SJCRH30 (cell line): ENCODE measurements at regions not wholly inside any gene's neighbourhood (a gene's known extent, or its start where the extent isn't known, plus 50 kb on each side); places are given as distances from the start of the nearest gene placed in this dataset.

Source experiments
- DNase-seq, 2 experiments: peaks; one replicate each; pipeline ENCODE4 v3.0.0-alpha.2; 2015 to 2020
- H3K27ac ChIP-seq: fragments of 250-450 bp; sonication (Bioruptor Pico); 2 replicates; pipeline ENCODE4 v1.5.1; 2020; ENCODE audit warnings: mild to moderate bottlenecking, moderate library complexity
- H3K27me3 ChIP-seq: fragments of 250-450 bp; sonication (Bioruptor Pico); 2 replicates; pipeline ENCODE4 v1.5.1; 2020; ENCODE audit warnings: mild to moderate bottlenecking, moderate library complexity
- H3K36me3 ChIP-seq: fragments of 250-450 bp; sonication (Bioruptor Pico); 2 replicates; pipeline ENCODE4 v1.5.1; 2020; ENCODE audit warnings: mild to moderate bottlenecking, moderate library complexity
- H3K4me1 ChIP-seq: fragments of 250-450 bp; sonication (Bioruptor Pico); 2 replicates; pipeline ENCODE4 v1.5.1; 2020; ENCODE audit warnings: mild to moderate bottlenecking, moderate library complexity
- H3K4me3 ChIP-seq: fragments of 250-450 bp; sonication (Bioruptor Pico); 2 replicates; pipeline ENCODE4 v1.5.1; 2020; ENCODE audit warnings: mild to moderate bottlenecking, moderate library complexity
- H3K9me3 ChIP-seq: fragments of 250-450 bp; sonication (Bioruptor Pico); replicated peaks from 2 replicates; pipeline ENCODE4 v1.5.1; 2020; ENCODE audit warnings: mild to moderate bottlenecking, moderate library complexity

GRCh38 chr9:107625383-107625984 lies 135.9 kb upstream of the KLF4 start:
- no peak for DNase-seq
- no peaks in the 10 kb centered on the region for H3K9me3 ChIP-seq
- H3K4me1 ChIP-seq, result no peaks in the 10 kb centered on the region
- no peak overlapping the region for H3K27ac ChIP-seq
- H3K27me3 ChIP-seq, result peaks cover 12% of the 10 kb centered on the region
- H3K36me3 ChIP-seq, result no peaks in the 10 kb centered on the region
- no peak overlapping the region for H3K4me3 ChIP-seq

DNA sequence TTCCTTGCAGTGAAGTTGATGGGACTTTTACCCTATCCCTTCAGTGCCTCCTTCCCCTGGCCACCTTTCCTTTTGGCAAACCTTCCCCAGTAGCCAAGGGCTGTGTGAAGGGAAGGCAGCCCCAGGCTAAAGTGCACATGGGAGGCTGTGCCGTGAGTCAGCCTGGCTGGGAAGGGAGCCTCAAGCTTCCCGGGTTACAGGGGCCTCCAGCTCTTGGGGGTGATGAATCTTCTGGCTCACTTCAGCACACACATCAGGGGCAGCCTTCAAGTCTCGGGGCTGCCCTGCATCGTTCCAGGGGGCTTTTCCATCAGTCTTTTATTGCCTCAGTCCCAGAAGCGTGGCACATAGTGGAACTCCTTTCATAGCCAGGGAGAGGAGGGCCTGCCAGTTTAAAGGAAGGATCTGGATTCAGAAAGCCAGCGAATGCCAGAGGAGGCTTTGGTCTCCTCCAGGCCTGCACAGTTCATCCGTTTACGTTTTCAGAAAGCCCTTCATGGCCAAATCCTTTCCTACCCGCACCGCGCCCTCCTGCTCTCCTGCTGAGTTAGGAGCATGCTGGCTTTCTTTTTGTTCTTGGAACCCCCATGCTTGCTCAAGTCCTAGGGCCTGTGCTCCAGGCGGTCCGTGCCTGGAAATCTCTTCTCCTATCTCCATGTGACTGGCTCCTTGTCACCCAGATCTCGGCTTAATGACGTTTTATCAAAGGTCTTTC lies 134.8 kb upstream of the KLF4 start:
- Histone ChIP-seq H3K4me3 (no peak overlapping the region), H3K27ac (no peak overlapping the region), H3K36me3 (no peaks in the 10 kb centered on the region), H3K27me3 (peaks cover 12% of the 10 kb centered on the region), H3K4me1 (no peaks in the 10 kb centered on the region), H3K9me3 (no peaks in the 10 kb centered on the region)
- no peak for DNase-seq

DNA sequence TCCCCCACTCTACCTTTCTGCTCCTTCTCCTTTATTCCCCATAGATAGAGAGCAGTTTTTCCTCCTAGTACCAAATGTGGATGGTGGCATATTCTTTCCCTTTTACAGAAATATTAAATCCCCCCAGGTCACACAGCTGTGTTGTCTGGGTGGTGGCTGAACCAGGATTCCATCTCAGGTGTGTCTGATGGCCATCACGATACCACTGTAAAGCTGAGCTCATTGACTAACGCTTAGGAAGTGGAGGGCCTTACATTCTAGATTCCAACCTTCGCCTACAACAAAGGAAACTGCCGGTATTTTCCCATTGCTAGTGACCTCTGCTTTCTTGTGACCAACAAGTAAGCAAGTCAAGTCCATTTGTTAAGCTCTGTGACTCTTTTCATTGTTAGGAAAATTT lies 131.9 kb upstream of the KLF4 start:
- Histone ChIP-seq H3K9me3 (no peaks in the 10 kb centered on the region), H3K27me3 (peaks cover 12% of the 10 kb centered on the region), H3K4me3 (no peak overlapping the region), H3K36me3 (no peaks in the 10 kb centered on the region), H3K27ac (no peak overlapping the region), H3K4me1 (no peaks in the 10 kb centered on the region)
- no peak for DNase-seq

DNA sequence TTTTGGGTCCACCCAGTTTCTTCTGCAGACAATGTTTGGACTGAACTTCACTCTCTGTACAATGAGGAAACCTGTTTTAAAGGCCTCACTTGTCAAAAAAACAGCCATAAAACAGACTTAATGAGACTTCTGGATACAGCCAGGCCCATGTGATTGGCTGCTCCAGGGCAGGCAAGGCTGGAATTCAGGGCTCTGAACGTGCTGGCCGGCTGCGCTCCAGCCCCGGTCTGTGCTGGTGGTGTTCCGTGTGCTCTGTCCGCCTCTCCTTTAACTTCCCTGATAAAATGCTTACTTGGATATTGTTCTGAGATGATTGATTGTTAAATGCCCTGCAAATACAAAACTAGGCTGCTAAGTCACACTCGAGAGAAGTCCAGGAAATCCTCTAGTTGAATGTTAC lies 131.2 kb upstream of the KLF4 start:
- H3K9me3 ChIP-seq, result no peaks in the 10 kb centered on the region
- H3K4me1 ChIP-seq, result no peaks in the 10 kb centered on the region
- no peak for DNase-seq
- H3K27ac ChIP-seq, result no peak overlapping the region
- no peak overlapping the region for H3K4me3 ChIP-seq
- H3K36me3 ChIP-seq, result no peaks in the 10 kb centered on the region
- peaks cover 12% of the 10 kb centered on the region for H3K27me3 ChIP-seq

DNA sequence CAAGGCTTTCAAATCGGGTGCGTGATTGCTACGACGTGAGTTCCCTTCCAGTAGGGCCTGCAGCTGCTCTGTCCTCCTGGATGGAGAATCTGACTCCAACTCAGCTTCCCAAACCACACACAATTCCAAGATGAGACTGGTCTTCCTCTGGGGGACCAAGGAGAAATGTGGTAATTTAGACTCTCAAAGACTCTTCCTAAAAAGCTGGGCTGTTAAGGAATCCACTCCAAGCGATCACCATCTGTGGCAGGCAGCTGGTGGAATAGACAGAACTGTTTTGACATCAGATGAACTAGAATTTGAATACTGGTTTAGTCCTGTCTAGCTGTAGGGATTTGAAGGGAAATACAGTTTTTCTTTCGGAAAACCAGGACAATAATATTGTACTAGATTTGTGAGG lies 130.7 kb upstream of the KLF4 start:
- no peak overlapping the region for H3K4me3 ChIP-seq
- no peak for DNase-seq
- H3K36me3 ChIP-seq, result no peaks in the 10 kb centered on the region
- no peaks in the 10 kb centered on the region for H3K9me3 ChIP-seq
- no peak overlapping the region for H3K27ac ChIP-seq
- no peaks in the 10 kb centered on the region for H3K4me1 ChIP-seq
- H3K27me3 ChIP-seq, result peaks cover 12% of the 10 kb centered on the region

GRCh38 chr9:107615321-107615720 lies 125.8 kb upstream of the KLF4 start:
- Histone ChIP-seq H3K9me3 (no peaks in the 10 kb centered on the region), H3K27ac (no peak overlapping the region), H3K27me3 (no peaks in the 10 kb centered on the region), H3K4me3 (no peak overlapping the region), H3K36me3 (no peaks in the 10 kb centered on the region), H3K4me1 (no peaks in the 10 kb centered on the region)
- DNase-seq, result no peak

DNA sequence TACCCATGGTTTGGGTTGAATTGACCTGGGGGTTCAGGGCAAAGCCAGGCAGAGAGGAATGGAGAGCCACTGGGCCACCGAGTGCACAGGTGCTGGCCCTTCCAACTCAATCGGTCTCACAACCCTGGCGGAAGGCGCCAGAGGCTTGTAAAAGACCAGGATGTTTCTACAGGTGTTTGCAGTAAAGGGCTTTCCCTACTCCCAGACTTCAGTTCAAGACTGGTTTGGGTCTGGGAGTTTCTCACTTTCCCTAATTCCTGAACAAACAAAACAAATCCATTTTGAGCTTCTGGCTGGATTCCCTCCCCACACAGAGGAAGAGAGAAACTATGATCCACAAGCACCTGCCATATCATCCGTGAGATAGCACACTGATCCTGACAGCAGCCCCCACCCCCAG lies 125.2 kb upstream of the KLF4 start:
- DNase-seq, result no peak
- no peak overlapping the region for H3K27ac ChIP-seq
- no peaks in the 10 kb centered on the region for H3K27me3 ChIP-seq

DNA sequence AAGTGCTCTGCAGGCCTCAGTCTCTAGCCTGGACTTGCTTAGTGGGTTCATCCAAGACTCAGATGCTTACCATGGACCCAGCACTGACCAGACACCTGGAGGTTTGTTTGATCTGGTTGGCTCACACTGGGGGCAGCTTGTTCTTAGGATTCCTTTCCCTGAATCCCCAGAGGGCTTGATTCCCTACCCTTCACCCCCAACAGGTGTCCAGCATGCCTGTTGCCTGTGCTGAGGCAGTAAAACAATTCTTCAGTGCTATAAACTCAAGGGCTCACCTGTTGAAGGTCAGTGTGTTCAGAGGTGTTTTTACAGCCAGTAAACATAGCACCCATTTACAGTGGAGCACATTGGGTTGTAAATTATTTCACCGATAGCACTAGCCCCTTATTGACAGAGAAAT lies 123.8 kb upstream of the KLF4 start:
- Histone ChIP-seq H3K27me3 (no peaks in the 10 kb centered on the region), H3K9me3 (no peaks in the 10 kb centered on the region), H3K27ac (no peak overlapping the region), H3K4me3 (no peak overlapping the region), H3K36me3 (no peaks in the 10 kb centered on the region), H3K4me1 (no peaks in the 10 kb centered on the region)
- DNase-seq, result no peak

More for the DNA sequence above, 125.2 kb upstream of the KLF4 start:
- H3K4me3 ChIP-seq, result no peak overlapping the region
- no peaks in the 10 kb centered on the region for H3K9me3 ChIP-seq
- H3K36me3 ChIP-seq, result no peaks in the 10 kb centered on the region
- no peaks in the 10 kb centered on the region for H3K4me1 ChIP-seq

DNA sequence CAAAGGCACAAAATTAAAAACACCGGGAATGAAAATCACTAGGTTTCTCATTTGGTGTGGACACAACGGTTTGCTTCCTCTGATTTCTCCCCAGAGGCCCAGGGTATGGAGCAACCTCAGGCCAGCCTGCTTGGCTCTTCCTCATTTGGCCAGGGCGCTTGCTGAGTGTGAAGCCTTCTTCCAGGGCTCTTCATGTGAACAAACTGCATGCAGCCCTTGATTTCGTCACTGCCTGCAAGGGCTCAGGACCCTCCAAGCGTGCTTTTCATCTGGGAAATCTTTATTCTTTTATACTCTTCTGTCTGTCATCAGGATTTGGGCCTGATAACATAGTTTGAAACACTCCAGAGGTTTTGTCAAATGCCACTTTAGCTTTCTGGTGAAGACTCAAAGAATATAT lies 122.6 kb upstream of the KLF4 start:
- H3K27me3 ChIP-seq, result no peaks in the 10 kb centered on the region
- DNase-seq, result no peak
- no peaks in the 10 kb centered on the region for H3K4me1 ChIP-seq
- no peaks in the 10 kb centered on the region for H3K9me3 ChIP-seq
- no peaks in the 10 kb centered on the region for H3K36me3 ChIP-seq
- H3K4me3 ChIP-seq, result no peak overlapping the region
- H3K27ac ChIP-seq, result no peak overlapping the region

GRCh38 chr9:107609547-107609946 lies 120.0 kb upstream of the KLF4 start:
- no peak overlapping the region for H3K4me3 ChIP-seq
- no peak overlapping the region for H3K27ac ChIP-seq
- H3K27me3 ChIP-seq, result no peaks in the 10 kb centered on the region
- H3K9me3 ChIP-seq, result no peaks in the 10 kb centered on the region
- H3K4me1 ChIP-seq, result no peaks in the 10 kb centered on the region
- H3K36me3 ChIP-seq, result no peaks in the 10 kb centered on the region
- DNase-seq, result no peak

- no peaks in the 10 kb centered on the region for H3K27me3 ChIP-seq
- no peak overlapping the region for H3K4me3 ChIP-seq
- H3K36me3 ChIP-seq, result no peaks in the 10 kb centered on the region
- H3K27ac ChIP-seq, result no peak overlapping the region
- DNase-seq, result no peak
- H3K9me3 ChIP-seq, result no peaks in the 10 kb centered on the region
- no peaks in the 10 kb centered on the region for H3K4me1 ChIP-seq
Observed at GRCh38 chr9:107606149-107606790, 116.7 kb upstream of the KLF4 start.

DNA sequence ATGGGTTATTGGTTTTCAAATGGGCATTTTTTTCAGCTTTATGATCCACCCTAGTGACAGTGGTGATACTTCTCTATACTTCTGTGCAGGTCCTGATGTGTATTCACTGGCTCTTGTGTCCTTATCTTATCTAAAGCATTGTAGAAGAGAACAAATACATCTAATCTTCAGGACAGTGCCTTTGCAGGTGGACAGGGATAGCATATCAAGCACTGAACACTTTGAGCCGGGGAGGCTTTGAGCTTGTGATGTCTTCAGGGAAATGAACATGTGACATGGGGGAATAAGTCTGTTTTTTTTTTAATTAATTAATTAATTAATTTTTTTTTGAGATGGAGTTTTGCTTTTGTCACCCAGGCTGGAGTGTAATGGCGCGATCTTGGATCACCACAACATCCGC lies 115.5 kb upstream of the KLF4 start:
- Histone ChIP-seq H3K36me3 (no peaks in the 10 kb centered on the region), H3K4me1 (no peaks in the 10 kb centered on the region), H3K27ac (no peak overlapping the region), H3K4me3 (no peak overlapping the region), H3K27me3 (no peaks in the 10 kb centered on the region), H3K9me3 (no peaks in the 10 kb centered on the region)
- DNase-seq, result no peak

DNA sequence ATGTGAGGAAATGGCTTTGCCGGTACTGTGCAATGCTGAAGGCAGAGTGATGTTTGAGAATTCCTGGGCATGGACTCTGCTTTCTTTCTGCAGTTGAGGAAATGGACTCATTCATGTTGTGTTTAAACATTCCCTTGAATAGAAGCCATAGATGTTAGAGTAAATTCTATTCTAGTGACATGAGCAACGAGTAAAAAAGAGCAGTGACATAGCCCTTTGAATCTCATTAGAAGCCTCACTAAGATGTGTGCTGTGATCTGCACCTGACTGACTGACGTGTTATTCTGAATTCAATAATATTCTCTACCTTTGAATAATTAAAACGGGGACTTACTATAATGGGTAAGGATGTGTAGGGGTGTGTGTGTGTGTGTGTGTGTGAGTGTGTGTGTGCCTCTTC lies 113.7 kb upstream of the KLF4 start:
- Histone ChIP-seq H3K36me3 (no peaks in the 10 kb centered on the region), H3K9me3 (no peaks in the 10 kb centered on the region), H3K27ac (no peak overlapping the region), H3K4me3 (no peak overlapping the region), H3K4me1 (no peaks in the 10 kb centered on the region), H3K27me3 (no peaks in the 10 kb centered on the region)
- no peak for DNase-seq

DNA sequence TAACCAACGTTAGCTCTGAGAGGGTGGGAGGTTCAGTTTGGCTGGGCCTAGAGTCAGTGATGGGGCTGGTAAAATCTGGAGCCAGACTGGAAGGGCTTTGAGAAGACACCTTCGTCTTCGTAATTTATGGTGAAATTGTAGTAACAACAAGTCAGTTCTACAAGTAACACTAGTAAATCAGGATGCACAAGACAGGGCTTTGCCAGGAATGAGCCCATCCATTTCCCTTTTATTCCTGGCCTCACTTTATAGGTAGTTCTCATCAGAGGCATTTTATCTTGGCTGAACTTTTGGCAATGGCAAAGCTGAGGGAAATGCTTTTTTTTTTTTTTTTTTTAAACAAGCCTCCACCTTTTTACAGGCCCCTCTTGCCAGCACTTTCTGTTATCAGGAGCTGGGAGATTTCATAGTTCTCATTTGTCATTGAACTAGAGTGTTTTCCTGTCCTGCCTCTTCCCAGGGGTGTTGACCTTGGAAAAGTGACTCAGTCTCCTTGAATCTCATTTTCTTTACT lies 110.5 kb upstream of the KLF4 start:
- Histone ChIP-seq H3K4me1 (no peaks in the 10 kb centered on the region), H3K36me3 (no peaks in the 10 kb centered on the region), H3K27me3 (no peaks in the 10 kb centered on the region), H3K4me3 (no peak overlapping the region), H3K27ac (no peak overlapping the region), H3K9me3 (no peaks in the 10 kb centered on the region)
- no peak for DNase-seq

GRCh38 chr9:107597743-107598217 lies 108.2 kb upstream of the KLF4 start:
- no peak overlapping the region for H3K4me3 ChIP-seq
- no peaks in the 10 kb centered on the region for H3K27me3 ChIP-seq
- no peaks in the 10 kb centered on the region for H3K4me1 ChIP-seq
- no peak overlapping the region for H3K27ac ChIP-seq
- no peaks in the 10 kb centered on the region for H3K36me3 ChIP-seq
- DNase-seq, result no peak
- no peaks in the 10 kb centered on the region for H3K9me3 ChIP-seq
